ENCODE measurements at regions not wholly inside any gene's neighbourhood (a gene's known extent, or its start where the extent isn't known, plus 50 kb on each side); places are given as distances from the start of the nearest gene placed in this dataset.

GRCh38 chr9:10729213-10729612 is 116.4 kb upstream of the PTPRD start:
- TF ChIP-seq ZBTB8A (tag by site-specific recombination; IDR thresholded peaks at IDR 0.05) (no peak), ZNF530 (tag by site-specific recombination; IDR thresholded peaks at IDR 0.05; ENCODE audit: low read depth) (no peak), ZSCAN30 (tag by site-specific recombination; IDR thresholded peaks at IDR 0.05) (no peak), ZNF24 (tag by site-specific recombination; IDR thresholded peaks at IDR 0.05) (no peak), ZNF777 (tag by site-specific recombination; IDR thresholded peaks at IDR 0.05; ENCODE audit: borderline replicate concordance) (no peak), ZNF341 (tag by site-specific recombination; IDR thresholded peaks at IDR 0.05; ENCODE audit: low read depth) (no peak), ZNF555 (tag by site-specific recombination; conservative IDR thresholded peaks at IDR 0.05) (no peak), ZNF138 (tag by site-specific recombination; IDR thresholded peaks at IDR 0.05; ENCODE audit: borderline replicate concordance) (no peak)
- TF ChIP-seq, protein P1, sequence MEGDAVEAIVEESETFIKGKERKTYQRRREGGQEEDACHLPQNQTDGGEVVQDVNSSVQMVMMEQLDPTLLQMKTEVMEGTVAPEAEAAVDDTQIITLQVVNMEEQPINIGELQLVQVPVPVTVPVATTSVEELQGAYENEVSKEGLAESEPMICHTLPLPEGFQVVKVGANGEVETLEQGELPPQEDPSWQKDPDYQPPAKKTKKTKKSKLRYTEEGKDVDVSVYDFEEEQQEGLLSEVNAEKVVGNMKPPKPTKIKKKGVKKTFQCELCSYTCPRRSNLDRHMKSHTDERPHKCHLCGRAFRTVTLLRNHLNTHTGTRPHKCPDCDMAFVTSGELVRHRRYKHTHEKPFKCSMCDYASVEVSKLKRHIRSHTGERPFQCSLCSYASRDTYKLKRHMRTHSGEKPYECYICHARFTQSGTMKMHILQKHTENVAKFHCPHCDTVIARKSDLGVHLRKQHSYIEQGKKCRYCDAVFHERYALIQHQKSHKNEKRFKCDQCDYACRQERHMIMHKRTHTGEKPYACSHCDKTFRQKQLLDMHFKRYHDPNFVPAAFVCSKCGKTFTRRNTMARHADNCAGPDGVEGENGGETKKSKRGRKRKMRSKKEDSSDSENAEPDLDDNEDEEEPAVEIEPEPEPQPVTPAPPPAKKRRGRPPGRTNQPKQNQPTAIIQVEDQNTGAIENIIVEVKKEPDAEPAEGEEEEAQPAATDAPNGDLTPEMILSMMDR (tag by site-specific recombination; IDR thresholded peaks at IDR 0.05): no peak

All from HEK293 (cell line).